Thyroid gland (tissue), 4 donors: ENCODE measurements at regions not wholly inside any gene's neighbourhood (a gene's known extent, or its start where the extent isn't known, plus 50 kb on each side); places are given as distances from the start of the nearest gene placed in this dataset.

Experiments
- DNase-seq, 2 donors: peaks; one replicate each; pipeline ENCODE4 v3.0.0-alpha.2; 2019
- H3K27ac ChIP-seq, 3 donors: fragments of 200-600 bp; sonication (generic); 1 replicate in 2 of 3; 2 replicates in 1 of 3; pipeline ENCODE4 v1.5.1; 2016 to 2019; ENCODE audit warnings: mild to moderate bottlenecking in 1 of 3, moderate library complexity in 1 of 3
- H3K27me3 ChIP-seq: fragments of 200-600 bp; sonication (generic); one replicate; pipeline ENCODE4 v1.5.1; 2019
- H3K36me3 ChIP-seq, 2 donors: fragments of 200-600 bp; sonication (generic); one replicate each; pipeline ENCODE4 v1.5.1; 2016 to 2019
- H3K4me1 ChIP-seq, 2 donors: fragments of 200-600 bp; sonication (generic); one replicate each; pipeline ENCODE4 v1.5.1; 2017 to 2019
- H3K4me3 ChIP-seq, 3 donors: fragments of 200-600 bp; sonication (generic); replicated peaks in 1 of 3; 1 replicate in 2 of 3; 2 replicates in 1 of 3; pipeline ENCODE4 v1.5.1; 2016; ENCODE audit warnings: mild to moderate bottlenecking in 1 of 3
- H3K9me3 ChIP-seq: fragments of 200-600 bp; sonication (generic); one replicate; pipeline ENCODE4 v1.5.1; 2017
- POLR2A ChIP-seq, 2 donors: fragments of 450-650 bp; IDR thresholded peaks; one replicate each; pipeline ENCODE4 v1.6.1; 2017; ENCODE audit warnings: antibody characterized with exemption in 2 of 2, mild to moderate bottlenecking in 2 of 2, moderate library complexity in 1 of 2
- WGBS, 2 donors: methylation state at CpG; one replicate each; pipeline ENCODE4 v1.1.5; 2017; 5-methylcytosine and 5-hydroxymethylcytosine counted together
- intact Hi-C: fragments of 100-400 bp; cut with DNase I; formaldehyde crosslinking; loops from one replicate; pipeline ENCODE4 v1.15.1; 2023
- TF ChIP-seq, protein P1 (sequence below), 6 experiments: fragments of 200-600 bp in 3 of 6; fragments of 450-650 bp in 3 of 6; sonication (generic) in 3 of 6; IDR thresholded peaks; one replicate each; pipeline ENCODE4 v1.5.1; 2016 to 2019; ENCODE audit warnings: antibody characterized with exemption in 6 of 6, mild to moderate bottlenecking in 2 of 6, inconsistent platforms in 1 of 6, moderate library complexity in 1 of 6

DNA sequence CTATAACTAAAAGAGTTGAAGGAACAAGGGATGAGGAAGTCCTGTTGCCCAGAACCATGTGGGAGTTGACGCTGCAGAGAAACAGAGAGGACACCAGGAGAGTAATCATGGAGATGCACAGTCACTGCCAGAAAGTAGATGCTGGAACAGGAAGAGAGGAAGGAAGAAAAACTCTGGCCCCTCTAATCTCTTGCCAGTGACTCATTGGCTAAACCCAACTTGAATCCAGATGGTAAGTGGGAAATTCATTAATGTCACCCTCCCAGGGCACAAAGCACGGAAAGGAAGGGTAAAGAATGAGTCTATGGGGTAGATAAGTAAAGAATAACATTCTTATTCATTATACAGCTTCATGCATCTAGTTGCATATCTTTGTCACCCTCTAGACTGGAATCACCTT lies 631.9 kb downstream of the PRELID2 start:
- Histone ChIP-seq H3K27ac (no peak overlapping the region), H3K4me3 (no peak overlapping the region), H3K9me3 (no peaks in the 10 kb centered on the region), H3K4me1 (no peaks in the 10 kb centered on the region), H3K27me3 (no peaks in the 10 kb centered on the region), H3K36me3 (no peaks in the 10 kb centered on the region)
- no peak for DNase-seq
- TF ChIP-seq, protein P1, sequence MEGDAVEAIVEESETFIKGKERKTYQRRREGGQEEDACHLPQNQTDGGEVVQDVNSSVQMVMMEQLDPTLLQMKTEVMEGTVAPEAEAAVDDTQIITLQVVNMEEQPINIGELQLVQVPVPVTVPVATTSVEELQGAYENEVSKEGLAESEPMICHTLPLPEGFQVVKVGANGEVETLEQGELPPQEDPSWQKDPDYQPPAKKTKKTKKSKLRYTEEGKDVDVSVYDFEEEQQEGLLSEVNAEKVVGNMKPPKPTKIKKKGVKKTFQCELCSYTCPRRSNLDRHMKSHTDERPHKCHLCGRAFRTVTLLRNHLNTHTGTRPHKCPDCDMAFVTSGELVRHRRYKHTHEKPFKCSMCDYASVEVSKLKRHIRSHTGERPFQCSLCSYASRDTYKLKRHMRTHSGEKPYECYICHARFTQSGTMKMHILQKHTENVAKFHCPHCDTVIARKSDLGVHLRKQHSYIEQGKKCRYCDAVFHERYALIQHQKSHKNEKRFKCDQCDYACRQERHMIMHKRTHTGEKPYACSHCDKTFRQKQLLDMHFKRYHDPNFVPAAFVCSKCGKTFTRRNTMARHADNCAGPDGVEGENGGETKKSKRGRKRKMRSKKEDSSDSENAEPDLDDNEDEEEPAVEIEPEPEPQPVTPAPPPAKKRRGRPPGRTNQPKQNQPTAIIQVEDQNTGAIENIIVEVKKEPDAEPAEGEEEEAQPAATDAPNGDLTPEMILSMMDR (IDR thresholded peaks at IDR 0.05): no peak
- no peak for TF ChIP-seq POLR2A (IDR thresholded peaks at IDR 0.05)
- 76 to 80% methylated on average over 2 of the region's 2 CpGs for WGBS, 2 donors
- intact Hi-C loops: no loop called here

DNA sequence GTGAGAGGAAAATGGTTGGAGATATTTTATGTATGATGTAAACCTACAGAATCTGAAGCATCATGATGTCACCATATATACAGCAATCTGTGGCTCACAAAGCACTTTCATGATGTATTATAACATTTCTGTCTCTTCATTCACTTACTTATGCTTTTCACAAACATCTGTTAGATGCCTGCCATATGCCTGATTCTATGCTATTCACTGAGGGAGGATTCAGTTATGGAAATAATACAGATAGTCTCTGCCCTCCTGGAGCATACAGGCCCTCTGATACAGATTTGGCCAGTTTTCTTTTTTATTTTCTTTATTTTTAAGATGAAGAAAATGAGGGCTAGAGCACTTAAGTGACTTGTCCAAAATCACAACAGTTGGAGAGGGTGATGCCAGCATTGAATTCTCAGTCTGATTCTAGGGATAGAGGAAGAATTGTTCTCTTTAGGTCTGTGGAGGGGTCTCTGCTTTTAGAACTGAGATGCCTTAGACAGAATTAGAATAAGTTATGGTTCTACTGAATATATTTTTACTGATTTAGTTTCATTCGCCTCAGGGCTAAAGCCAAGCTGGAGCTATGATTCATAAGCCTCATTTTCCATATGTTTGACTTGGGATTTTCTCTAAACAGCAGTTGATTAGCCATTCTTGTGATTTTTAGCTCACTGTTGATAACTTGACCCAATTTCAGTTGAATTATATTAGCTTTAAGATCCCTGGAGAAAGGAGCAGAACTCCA lies 636.4 kb downstream of the PRELID2 start:
- WGBS, 2 donors: 87 to 92% methylated on average over 1 of the region's 1 CpG
- Histone ChIP-seq H3K27me3 (no peaks in the 10 kb centered on the region), H3K27ac (no peak overlapping the region), H3K4me1 (no peaks in the 10 kb centered on the region), H3K4me3 (no peak overlapping the region), H3K36me3 (no peaks in the 10 kb centered on the region), H3K9me3 (no peaks in the 10 kb centered on the region)
- TF ChIP-seq, protein P1 (IDR thresholded peaks at IDR 0.05): no peak
- no peak for TF ChIP-seq POLR2A (IDR thresholded peaks at IDR 0.05)
- intact Hi-C loops: no loop called here
- no peak for DNase-seq

DNA sequence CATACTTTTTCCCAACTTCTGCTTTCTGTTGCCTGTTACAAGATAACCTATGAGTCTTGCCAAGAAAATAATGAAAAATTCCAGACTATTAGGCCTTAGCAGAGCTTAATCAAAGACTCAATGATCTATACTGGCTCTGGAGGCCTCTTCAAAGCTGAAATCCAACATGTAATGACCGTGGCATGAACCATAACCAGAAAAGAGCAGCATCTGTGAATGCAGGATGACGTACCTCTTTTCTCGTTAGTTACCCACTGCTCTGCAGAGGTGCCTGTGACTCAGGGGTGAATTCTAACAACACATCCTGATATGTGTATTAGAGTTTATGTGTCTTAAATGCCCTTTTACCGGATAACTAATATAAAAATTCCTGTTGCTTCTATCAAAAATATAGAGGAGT lies 645.4 kb downstream of the PRELID2 start:
- Histone ChIP-seq H3K4me3 (no peak overlapping the region), H3K9me3 (no peaks in the 10 kb centered on the region), H3K4me1 (no peaks in the 10 kb centered on the region), H3K27me3 (no peaks in the 10 kb centered on the region), H3K27ac (no peak overlapping the region), H3K36me3 (no peaks in the 10 kb centered on the region)
- TF ChIP-seq, protein P1 (IDR thresholded peaks at IDR 0.05): no peak
- TF ChIP-seq POLR2A (IDR thresholded peaks at IDR 0.05): no peak
- 68 to 78% methylated on average over 4 of the region's 4 CpGs for WGBS, 2 donors
- intact Hi-C loops: no loop called here
- no peak for DNase-seq

DNA sequence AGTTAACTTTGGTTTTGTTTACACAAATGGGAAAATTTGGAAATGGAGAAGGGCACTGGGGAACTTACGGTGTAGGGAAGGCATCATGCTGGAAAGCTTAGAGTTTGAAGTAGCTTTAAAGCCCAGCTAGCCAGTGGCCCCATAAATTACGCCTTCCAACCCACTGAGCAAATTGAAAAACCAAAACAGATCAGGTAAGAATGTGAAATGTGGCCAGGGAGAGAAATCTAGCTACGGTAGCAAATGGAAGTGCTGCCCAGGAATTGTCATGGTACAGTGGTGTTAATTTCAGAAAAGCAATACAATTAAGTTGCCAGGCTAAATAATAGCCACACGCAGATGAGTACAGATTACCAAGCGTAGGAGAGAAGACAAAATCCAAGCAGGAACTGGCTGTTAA lies 654.8 kb downstream of the PRELID2 start:
- TF ChIP-seq, protein P1 (IDR thresholded peaks at IDR 0.05): no peak
- no peak for TF ChIP-seq POLR2A (IDR thresholded peaks at IDR 0.05)
- no peaks in the 10 kb centered on the region for H3K36me3 ChIP-seq
- intact Hi-C loops: no loop called here
- H3K27me3 ChIP-seq: no peaks in the 10 kb centered on the region
- no peak overlapping the region for H3K4me3 ChIP-seq
- 79 to 83% methylated on average over 5 of the region's 5 CpGs for WGBS, 2 donors
- no peak overlapping the region for H3K27ac ChIP-seq
- no peaks in the 10 kb centered on the region for H3K9me3 ChIP-seq
- DNase-seq: no peak
- H3K4me1 ChIP-seq: no peaks in the 10 kb centered on the region

DNA sequence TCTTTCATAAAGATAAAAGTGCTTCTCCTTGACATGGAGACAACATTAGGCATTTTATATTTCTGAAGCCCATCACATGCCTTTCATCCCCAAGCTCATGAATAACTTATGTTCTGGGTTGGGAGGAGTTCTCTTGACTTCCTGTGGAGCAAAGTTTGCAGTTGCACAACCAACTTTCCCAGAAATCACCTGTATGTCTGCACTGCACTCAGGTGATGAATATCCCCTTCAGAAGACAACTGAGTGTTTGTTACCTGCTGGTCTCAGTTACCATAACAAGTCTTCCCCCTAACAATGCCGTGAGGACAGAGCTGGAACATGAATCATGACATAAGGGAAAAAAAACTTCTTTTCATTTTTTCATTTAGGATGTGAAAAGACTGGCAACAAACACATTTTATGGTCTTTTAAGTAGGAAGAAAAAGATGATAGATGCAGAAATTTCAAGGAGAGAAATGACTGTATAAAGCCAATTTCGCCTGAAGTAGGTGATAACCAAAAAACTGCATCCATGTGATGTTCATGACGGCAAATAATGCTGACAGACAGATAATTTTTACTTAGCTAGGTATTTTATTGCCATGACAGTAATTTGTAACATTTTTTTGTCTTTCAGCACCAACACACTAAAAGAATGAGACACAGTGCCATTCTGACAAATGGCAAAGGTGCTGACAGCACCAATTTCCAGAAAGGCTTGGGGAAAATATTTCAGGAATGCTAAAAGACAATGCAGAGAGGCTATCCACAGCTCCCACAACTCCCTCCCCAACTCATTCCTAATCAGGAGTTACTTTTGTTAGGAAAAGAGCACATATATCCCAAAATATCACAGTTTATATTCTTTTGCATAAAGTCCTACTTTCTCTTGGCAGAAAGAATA lies 656.3 kb downstream of the PRELID2 start:
- 63 to 69% methylated on average over 3 of the region's 3 CpGs for WGBS, 2 donors
- Histone ChIP-seq H3K4me3 (no peak overlapping the region), H3K36me3 (no peaks in the 10 kb centered on the region), H3K9me3 (no peaks in the 10 kb centered on the region), H3K4me1 (no peaks in the 10 kb centered on the region), H3K27ac (no peak overlapping the region), H3K27me3 (no peaks in the 10 kb centered on the region)
- DNase-seq: no peak
- TF ChIP-seq, protein P1 (IDR thresholded peaks at IDR 0.05): no peak
- no peak for TF ChIP-seq POLR2A (IDR thresholded peaks at IDR 0.05)
- intact Hi-C loops: no loop called here
